ENCODE measurements at regions not wholly inside any gene's neighbourhood (a gene's known extent, or its start where the extent isn't known, plus 50 kb on each side); places are given as distances from the start of the nearest gene placed in this dataset.
"Not testable (repeated sequence)": the region's sequence is repeated elsewhere in the genome, so short reads cannot be mapped to it uniquely, and the experiment has no call there.

DNA sequence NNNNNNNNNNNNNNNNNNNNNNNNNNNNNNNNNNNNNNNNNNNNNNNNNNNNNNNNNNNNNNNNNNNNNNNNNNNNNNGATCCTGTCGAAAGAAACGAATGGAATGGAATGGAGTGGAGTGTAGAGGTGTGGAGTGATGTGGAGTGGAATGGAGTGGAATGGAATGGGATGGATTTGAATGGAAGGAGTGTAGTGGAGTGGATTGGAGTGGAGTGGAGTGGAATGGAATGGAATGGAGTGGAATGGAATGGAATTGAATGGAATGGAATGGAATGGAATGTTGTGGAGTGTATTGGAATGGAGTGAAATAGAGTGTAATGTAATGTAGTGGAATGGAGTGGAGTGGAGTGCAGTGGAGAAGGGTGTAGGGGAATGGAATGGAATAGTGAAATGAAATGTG, 1275.4 kb upstream of the TPTE start:
- intact Hi-C loops (cut with DNase I); DNase-seq (ENCODE audit: low spot score): not testable (repeated sequence)

DNA sequence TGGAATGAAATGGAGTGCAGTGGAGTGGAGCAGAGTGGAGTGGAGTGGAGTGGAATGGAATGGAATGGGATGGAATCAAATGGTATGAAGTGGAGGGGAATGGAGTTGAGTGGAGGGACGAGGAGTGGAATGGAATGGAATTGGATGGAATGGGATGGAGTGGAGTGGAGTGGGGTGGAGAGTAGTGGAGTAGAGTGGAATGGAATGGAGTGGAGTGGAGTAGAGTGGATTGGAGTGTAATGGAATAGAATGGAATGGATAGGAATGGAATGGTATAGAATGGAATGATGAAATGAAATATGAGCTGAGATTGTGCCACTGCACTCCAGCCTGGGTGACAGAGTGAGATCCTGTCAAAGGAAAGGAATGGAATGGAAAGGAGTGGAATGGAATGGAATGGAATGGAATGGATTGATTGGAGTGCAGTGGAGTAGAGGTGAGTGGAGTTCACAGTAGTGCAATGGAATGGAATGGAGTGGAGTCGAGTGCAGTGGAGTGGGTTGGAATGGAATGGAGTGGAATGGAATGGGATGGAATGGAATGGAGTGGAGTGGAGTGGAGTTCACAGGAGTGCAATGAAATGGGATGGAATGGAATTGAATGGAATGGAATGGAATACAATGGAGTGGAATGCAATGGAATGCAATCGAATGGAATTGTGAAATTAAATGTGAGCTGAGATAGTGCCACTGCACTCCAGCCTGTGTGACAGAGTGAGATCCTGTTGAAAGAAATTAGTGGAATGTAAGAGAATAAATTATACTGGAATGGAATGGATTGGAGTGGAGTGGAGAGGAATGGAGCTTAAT, 1274.7 kb upstream of the TPTE start:
- intact Hi-C loops (cut with DNase I), result not testable (repeated sequence)

DNA sequence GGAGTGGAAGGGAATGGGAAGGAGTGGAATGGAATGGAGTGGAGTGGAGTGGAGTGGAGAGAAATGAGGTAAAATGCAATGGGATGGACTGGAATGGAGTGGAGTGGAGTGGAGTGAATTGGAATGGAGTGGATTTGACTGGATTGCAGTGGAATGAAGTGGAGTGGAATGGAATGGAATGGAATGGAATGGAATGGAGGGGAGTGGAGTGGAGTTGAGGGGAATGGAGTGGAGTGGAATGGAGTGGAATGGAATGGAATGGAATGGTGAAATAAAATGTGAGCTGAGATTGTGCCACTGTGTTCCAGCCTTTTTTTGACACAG, 1274.1 kb upstream of the TPTE start:
- intact Hi-C loops (cut with DNase I); DNase-seq (ENCODE audit: low spot score): not testable (repeated sequence)

More for the DNA sequence above, 1274.7 kb upstream of the TPTE start:
- DNase-seq (ENCODE audit: low spot score), result peak; percentile 66

DNA sequence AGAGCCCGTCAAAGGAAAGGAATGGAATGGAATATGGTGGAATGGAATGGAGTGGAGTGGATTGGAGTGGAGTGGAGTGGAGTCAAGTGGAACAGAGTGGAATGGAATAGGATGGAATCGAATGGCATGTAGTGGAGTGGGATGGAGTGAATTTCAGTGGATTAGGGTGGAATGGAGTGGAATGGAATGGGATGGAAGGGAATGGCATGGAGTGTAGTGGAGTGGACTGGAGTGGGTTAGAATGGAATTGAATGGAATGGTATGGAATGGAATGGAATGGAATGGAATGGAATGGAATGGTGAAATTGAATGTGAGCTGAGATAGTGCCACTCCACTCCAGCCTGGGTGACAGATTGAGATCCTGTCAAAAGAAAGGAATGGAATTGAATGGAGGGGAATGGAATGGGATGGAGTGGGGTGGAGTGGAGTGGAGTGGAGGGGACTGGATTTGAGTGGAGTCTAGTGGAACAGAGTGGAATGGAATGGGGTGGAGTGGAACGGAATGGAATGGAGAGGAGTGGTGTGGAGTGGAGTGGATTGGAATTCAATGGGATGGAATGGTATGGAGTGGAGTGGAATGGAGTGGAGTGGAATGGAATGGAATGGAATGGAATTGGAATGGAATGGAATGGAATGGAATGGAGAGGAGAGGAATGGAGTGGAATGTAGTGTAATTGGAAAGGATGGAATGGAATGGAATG, 1273.6 kb upstream of the TPTE start:
- intact Hi-C loops (cut with DNase I), result not testable (repeated sequence)
- peak; percentile 53 for DNase-seq (ENCODE audit: low spot score)

All from posterior vena cava (tissue), 2 donors.